ENCODE measurements at regions not wholly inside any gene's neighbourhood (a gene's known extent, or its start where the extent isn't known, plus 50 kb on each side); places are given as distances from the start of the nearest gene placed in this dataset.
"Not testable (repeated sequence)": the region's sequence is repeated elsewhere in the genome, so short reads cannot be mapped to it uniquely, and the experiment has no call there.

GRCh38 chr6:127406722-127407121, 52.5 kb downstream of the KIAA0408 start:
- H3K27ac ChIP-seq; DNase-seq (ENCODE audit: low spot score in 2 of 2); H3K9me3 ChIP-seq; H3K4me1 ChIP-seq; H3K4me3 ChIP-seq; H3K27me3 ChIP-seq; H3K36me3 ChIP-seq: not testable (repeated sequence)
- 94 to 96% methylated on average over 5 of the region's 5 CpGs for WGBS, 2 donors

- Histone ChIP-seq H3K27me3 (no peaks in the 10 kb centered on the region), H3K36me3 (no peaks in the 10 kb centered on the region), H3K4me3 (no peak overlapping the region), H3K9me3 (no peaks in the 10 kb centered on the region), H3K27ac (no peak overlapping the region), H3K4me1 (no peaks in the 10 kb centered on the region)
- DNase-seq (ENCODE audit: low spot score in 2 of 2): no peak
- WGBS, 2 donors: 90 to 93% methylated on average over 3 of the region's 3 CpGs
- TF ChIP-seq CTCF (IDR thresholded peaks at IDR 0.05) (no peak), EP300 (IDR thresholded peaks at IDR 0.05) (no peak), POLR2A (IDR thresholded peaks at IDR 0.05) (no peak)
Observed at GRCh38 chr6:127406122-127406521, 53.1 kb downstream of the KIAA0408 start.

- 58 to 76% methylated on average over 3 of the region's 3 CpGs for WGBS, 2 donors
- no peak overlapping the region for H3K4me3 ChIP-seq
- TF ChIP-seq EP300 (IDR thresholded peaks at IDR 0.05) (no peak), POLR2A (IDR thresholded peaks at IDR 0.05) (no peak), CTCF (IDR thresholded peaks at IDR 0.05) (no peak)
- no peak for DNase-seq (ENCODE audit: low spot score in 2 of 2)
- no peak overlapping the region for H3K27ac ChIP-seq
- H3K9me3 ChIP-seq: no peaks in the 10 kb centered on the region
- H3K4me1 ChIP-seq: no peaks in the 10 kb centered on the region
- H3K36me3 ChIP-seq: no peaks in the 10 kb centered on the region
- H3K27me3 ChIP-seq: no peaks in the 10 kb centered on the region
Observed at GRCh38 chr6:127404594-127405178, 54.5 kb downstream of the KIAA0408 start.

GRCh38 chr6:127404133-127404532, 55.1 kb downstream of the KIAA0408 start:
- H3K27ac ChIP-seq: no peak overlapping the region
- DNase-seq (ENCODE audit: low spot score in 2 of 2): no peak
- H3K4me1 ChIP-seq: no peaks in the 10 kb centered on the region
- no peaks in the 10 kb centered on the region for H3K9me3 ChIP-seq
- no peak overlapping the region for H3K4me3 ChIP-seq
- TF ChIP-seq EP300 (IDR thresholded peaks at IDR 0.05) (no peak), CTCF (IDR thresholded peaks at IDR 0.05) (no peak), POLR2A (IDR thresholded peaks at IDR 0.05) (no peak)
- H3K36me3 ChIP-seq: no peaks in the 10 kb centered on the region
- H3K27me3 ChIP-seq: no peaks in the 10 kb centered on the region

- no peak for TF ChIP-seq CTCF (IDR thresholded peaks at IDR 0.05)
- no peak for TF ChIP-seq POLR2A (IDR thresholded peaks at IDR 0.05)
- TF ChIP-seq EP300 (IDR thresholded peaks at IDR 0.05): no peak
- Histone ChIP-seq H3K27ac (no peak overlapping the region), H3K9me3 (no peaks in the 10 kb centered on the region), H3K36me3 (no peaks in the 10 kb centered on the region), H3K27me3 (no peaks in the 10 kb centered on the region), H3K4me3 (no peak overlapping the region), H3K4me1 (no peaks in the 10 kb centered on the region)
- 87 to 93% methylated on average over 2 of the region's 2 CpGs for WGBS, 2 donors
- DNase-seq (ENCODE audit: low spot score in 2 of 2): no peak
Observed at GRCh38 chr6:127403636-127404035, 55.6 kb downstream of the KIAA0408 start.
